ENCODE measurements at regions not wholly inside any gene's neighbourhood (a gene's known extent, or its start where the extent isn't known, plus 50 kb on each side); places are given as distances from the start of the nearest gene placed in this dataset.

DNA sequence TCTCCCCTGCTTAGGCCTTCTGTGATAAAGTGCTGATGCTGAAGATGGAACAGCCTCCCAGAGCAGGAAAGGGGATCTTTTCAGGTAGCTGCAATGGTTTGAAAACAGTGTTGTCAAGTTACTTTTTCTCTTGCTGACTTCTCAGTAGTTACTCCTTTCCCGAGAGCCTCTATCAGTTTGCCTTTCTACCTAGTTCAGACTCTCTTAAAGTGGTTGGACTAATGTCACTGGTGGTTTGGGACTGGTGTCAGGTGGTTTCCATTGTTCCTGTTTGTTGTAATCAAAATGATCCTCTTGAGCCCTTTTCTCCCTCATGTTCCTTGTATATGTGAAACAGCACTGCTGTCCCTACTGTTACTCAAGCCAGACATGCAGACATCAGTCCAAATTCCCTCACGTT lies 91.4 kb downstream of the FAM217A start:
- TF ChIP-seq ZNF274 (IDR thresholded peaks at IDR 0.05; ENCODE audit: low read depth, low read length), result no peak
- no peak for TF ChIP-seq YY1 (IDR thresholded peaks at IDR 0.05; ENCODE audit: insufficient read depth, insufficient read length)
- no peak for TF ChIP-seq SUZ12 (IDR thresholded peaks at IDR 0.05; ENCODE audit: extremely low read depth, insufficient read depth, insufficient read length)

Measured in NT2/D1 (cell line).